ENCODE measurements at regions not wholly inside any gene's neighbourhood (a gene's known extent, or its start where the extent isn't known, plus 50 kb on each side); places are given as distances from the start of the nearest gene placed in this dataset.

DNA sequence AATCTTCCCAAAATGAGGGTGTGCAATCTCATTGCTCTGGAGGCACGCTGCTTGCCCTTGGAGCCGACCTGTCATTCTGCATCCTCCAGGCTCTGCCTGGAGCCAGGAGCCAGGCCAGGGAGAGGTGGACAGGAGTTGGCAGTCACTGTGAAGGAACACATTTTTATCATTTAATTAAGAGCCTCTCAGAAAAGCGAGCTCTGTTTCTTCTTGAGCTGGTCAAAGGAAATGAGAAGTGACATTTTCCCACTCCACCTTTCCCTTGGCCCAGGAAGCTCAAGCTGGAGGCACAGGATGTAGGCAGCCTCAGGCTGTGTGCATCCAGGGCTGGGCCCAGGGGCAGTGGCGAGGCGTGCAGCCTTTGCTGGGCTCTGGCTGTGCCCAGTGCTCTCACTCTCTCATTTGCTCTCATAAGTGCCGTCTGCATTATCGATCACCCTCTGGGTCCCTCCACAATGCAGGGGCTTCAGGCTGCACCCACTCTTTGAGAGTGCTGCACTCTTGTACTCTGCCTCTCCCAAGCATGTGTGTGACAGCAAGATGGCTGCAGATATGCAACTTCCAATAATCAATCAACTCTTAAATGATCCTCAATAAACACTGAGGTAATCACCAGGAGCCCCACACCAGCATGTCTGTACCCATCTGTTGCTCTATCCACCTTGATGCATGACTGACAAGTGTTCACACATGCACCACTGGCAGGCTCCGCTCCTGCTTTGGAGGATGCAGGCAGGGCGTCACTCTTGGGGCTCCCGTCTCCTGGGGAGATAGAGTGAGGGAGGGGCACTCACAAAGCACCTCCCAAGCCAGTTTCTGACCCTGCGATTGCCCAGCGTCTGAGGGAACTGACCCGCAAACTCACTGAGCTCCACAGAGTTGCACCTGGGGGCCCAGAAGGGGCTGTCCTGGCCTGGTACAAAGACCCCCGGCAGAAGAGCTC, 171.4 kb downstream of the ZNF248 start:
- no peak for DNase-seq (ENCODE audit: low spot score)

DNA sequence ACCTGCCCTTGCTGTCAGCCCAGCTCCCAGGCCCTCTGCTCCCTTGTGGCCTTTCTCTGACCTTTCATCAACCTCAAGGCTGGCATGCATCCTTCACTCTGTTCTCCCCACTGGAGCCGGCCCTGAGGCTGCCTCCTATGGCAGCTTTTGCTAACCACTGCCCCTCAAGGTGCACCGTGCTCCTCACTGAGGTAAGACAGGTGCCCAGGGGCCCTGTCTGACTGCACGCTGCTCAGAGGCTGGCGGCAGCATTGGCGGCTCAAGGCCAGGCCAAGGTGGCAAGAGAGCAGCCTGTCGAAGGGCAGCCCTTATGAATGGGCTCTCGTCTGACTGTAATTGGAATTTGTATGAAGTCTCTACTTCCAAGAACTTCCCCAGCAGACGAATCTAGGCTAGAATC, 172.6 kb downstream of the ZNF248 start:
- DNase-seq (ENCODE audit: low spot score), result no peak

DNA sequence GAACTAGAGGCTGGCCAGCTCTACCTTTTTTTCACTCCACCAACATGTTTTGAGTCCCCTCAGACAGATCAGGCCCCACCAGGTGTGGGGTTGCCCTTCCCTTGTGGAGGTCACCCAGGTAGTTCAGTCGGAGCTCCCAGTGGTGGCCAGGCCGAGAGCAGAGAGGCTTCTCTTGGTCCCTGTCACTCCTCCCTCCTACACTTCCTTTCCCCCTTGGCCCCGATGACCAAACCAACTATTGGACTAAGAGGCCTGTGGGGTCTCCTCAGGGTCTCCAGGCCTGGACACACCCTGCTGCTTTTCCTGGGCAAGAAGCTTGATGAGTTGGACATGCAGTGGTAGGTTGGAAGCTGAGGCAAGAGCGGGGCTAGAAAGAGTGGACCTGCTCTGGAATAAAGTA, 174.8 kb downstream of the ZNF248 start:
- DNase-seq (ENCODE audit: low spot score), result no peak

DNA sequence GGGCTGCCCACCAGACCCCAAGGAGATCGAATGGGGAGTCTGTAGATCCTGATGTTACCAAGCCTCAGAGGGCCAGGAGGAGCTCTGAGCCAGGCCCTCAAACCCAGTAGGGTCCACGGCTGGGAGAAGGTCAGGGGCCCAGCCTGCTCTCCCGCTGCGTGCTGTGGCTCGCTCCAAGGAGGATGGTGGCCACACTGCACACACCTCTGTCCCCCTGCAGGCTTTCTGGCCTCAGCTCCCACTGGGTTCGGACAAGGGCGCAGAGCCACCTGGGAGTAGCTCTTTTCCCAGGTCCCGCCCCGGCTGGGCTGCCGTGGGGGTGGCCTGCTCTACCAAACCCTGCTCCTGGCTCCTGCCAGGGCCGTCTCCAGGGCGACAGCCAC, 175.8 kb downstream of the ZNF248 start:
- no peak for DNase-seq (ENCODE audit: low spot score)

DNA sequence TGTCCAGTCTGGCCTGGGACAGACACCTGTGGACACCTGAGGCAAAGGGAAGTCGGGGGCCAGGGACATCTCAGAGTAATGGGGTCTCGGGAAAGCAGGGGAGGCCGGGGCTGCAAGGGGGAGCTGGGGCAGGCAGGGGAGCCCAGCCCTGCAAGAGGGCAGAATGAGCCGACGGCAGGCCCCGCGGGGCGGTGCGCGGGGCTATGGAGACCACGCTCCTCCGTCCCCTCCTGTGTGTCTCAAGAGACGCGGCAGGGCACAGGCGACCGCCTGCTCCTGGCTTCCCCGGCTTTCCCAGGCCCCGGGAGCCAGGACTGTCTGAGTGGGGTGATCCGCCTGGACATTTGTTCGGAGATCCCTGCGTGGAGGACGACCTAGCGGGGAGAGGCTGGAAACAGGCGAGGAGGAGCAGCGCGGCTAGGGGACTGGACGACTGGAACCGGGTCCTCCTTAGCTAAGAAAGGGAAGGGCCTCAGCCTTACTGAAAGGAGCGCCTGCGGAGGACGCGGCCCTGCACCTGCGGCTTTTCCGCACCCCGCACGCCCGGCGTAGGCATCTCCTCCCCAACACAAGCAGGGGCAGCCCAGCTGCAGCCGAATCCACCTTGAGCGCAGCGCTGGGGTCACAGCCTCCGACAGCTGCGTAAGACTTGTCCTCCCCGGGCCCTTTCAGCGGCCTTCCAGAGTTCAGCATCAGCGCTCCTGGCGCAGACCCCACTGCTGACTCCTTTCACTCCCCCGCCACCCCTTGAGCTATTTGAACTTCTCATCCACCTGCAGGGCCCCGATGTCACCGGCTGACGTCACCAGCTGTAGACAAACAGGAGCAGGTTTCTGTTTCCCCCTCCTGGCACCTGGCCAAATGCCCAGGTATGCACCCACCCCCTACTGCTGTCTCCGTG, 176.4 kb downstream of the ZNF248 start:
- no peak for DNase-seq (ENCODE audit: low spot score)

DNA sequence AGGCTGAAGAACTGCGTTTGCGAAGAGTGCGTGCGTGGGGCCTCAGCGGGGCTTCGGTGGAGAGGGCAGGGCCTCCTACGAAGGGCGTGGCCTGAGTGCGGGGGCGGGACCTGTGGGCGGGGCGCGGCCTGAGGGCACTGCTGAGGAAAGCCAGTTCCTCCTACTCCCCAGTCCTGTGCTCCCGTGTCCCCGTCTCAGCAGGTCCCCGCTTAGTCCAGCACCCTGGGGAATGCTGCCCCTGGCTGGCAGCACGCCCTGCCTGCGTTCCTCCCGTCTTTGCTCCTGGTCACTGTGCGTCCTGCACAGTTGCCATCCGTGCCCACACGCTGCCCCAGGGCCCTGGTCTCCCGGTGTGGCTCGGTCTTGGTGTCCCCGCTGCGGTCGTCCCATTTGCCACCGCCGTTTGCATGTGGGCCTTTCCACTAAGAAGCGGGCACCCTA, 177.1 kb downstream of the ZNF248 start:
- no peak for DNase-seq (ENCODE audit: low spot score)

DNA sequence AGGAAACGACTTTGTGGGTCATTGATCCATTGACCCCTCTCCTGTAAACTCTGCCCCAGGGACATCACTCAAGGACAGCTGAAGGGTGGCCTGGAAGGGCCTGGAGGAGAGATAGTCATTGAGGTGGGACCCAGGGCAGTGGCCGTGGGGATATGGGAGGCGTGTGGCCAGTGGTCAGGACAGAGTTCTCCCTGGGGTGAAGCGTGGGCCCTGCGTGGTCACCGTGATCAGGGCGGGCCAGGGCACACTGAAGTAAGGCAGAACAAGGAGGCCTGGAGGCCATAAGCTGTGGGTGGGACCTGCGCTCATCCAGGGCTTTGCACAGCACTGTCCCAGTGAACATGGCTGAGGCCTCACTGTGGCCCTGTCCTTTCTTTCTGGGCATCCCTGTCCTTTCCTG, 177.9 kb downstream of the ZNF248 start:
- DNase-seq (ENCODE audit: low spot score), result no peak

DNA sequence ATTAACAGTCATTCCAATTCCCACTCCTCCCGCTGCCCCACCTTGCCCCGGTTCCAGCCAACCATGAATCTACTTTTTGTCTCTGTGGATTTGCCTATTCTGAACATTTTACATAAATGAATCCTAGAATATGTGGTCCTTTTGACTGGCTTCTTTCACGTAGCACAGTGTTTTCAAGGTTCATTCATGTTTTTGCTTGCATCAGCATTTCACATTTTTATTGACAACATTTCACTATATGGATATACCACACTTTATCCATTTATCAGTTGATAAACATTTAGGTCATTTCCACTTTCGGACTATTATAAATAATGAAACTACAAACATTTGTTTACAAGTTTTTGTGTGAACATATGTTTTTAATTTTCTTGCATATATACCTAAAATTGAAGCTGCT, 182.0 kb downstream of the ZNF248 start:
- DNase-seq (ENCODE audit: low spot score), result no peak

DNA sequence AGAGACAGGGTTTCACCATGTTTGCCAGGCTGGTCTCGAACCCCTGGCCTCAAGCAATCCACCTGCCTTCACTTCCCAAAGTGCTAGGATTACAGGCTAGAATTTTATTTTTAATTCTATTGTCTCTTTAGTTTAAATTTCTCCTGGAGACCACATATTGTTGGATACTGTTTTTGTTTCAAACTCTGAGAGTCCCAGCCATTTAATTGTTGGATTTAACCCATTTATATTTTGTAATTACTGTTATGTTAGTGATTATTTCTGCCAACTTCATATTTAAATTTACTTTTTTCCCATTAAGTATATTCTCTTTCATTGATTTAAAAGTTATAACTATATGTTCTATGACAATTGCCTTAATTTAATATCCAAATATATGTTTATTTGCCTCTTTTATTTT, 185.6 kb downstream of the ZNF248 start:
- no peak for DNase-seq (ENCODE audit: low spot score)

DNA sequence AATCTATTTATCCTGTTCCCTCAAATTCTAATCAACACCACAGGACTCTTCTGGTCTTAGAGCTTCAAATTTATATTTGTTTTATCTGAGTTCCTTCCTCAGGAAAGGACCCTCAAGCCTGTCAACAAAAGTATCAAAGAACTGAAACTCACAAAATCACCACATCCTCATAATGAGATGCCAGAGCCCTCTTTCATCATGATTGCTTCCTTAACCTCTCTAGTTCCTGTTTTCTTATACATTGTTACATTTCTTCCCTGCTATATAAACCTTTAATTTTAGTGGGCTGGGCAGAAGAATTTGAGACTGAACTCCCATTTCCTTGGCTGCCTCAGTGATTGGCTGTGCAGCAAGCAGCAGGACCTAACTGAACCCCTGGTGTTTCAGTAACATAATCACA, 189.7 kb downstream of the ZNF248 start:
- no peak for DNase-seq (ENCODE audit: low spot score)

DNA sequence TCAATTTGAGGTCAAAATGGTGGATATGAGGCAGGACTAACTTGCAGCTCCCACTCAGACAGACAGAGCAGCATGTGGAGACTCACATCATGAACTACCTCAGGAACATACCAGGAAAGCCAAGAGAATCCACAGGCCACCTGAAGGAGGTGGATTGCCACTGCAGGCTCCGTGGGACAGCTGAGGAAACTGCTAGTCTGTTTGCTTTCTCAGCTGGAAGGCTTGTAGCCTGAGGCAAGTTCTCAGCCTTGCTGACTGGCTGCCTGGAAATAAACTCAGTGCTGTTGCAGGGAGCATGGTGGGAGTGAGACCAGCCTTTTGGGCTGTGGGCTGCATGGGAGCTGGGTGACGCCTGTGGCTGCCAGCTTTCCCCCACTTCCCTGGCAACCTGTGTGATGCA, 202.9 kb downstream of the ZNF248 start:
- no peak for DNase-seq (ENCODE audit: low spot score)

DNA sequence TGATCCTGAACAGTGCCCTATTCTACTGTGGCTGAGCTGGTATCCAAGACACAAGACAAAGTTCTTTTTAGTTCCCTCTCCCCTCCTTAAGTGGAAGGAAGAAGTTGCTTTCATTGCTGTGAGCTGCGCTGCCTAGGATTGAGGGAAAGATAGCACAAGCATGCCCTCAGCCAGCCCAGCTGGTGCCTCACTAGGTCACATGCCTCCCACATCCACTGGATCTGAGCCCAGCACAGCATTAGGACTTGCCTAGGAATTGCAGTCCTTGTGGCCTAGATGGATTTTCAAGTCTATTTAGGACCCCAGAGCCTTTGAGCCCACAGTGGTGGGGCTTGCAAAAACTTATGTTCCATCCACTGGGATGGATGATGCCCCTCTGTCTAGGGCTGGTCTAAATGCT, 214.2 kb downstream of the ZNF248 start:
- no peak for DNase-seq (ENCODE audit: low spot score)

DNA sequence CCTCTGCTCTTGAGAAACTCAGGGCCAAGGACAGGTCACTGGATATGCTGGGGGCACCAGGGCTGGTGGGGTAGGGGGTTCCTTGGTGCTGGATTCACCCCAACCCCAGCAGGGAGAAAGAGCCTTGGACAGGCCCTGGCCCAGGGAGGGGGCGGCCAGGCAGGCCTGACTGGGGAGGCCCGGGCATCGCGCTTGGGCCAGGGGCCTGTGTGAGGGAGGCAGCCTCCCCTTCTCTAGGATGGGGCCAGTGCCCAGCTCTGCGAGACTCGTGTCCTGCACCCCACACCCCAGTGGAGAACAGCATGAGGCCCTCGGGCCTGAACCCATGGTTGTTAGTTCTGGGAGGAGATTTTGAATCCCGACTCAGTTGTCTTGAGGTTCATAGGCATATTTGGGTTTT, 217.1 kb downstream of the ZNF248 start:
- no peak for DNase-seq (ENCODE audit: low spot score)

DNA sequence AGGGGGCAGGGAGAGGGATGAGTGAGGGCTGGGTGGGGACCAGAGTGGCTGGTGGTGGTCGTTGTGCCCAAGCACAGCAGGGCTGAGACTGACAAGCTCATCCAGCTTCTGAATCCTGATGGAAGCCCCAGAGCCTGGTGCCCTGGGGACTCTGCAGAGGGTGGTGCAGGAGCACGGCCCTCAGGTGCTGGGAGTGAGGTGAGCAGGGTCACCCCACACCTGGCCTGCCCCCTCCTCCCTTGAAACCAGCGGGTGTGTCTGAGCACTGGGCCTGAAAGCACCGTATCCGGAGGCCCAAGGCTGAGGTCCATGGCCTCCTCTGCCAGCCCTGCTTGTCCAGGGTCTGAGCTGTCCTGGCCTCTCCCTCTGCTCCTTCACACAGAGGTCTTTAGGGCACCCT, 218.2 kb downstream of the ZNF248 start:
- no peak for DNase-seq (ENCODE audit: low spot score)

DNA sequence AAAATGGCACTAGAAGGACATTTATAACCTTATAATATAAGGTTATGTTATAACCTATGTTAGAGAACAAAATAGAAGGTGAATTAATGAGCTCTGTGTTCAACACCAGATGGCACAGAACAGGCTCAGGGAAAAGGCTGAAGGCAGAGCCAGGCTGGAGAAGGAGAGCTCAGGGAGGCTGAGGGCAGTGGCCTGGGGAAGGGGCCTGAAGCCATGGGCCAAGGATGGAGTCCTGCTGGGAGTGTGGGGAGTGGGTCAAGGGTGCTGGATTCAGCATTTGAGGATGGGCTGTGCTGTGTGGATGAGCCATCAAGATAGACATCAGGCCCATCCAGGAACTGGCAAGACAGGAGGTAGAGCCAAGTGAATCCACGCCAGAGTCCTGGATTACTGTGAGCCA, 218.8 kb downstream of the ZNF248 start:
- no peak for DNase-seq (ENCODE audit: low spot score)

DNA sequence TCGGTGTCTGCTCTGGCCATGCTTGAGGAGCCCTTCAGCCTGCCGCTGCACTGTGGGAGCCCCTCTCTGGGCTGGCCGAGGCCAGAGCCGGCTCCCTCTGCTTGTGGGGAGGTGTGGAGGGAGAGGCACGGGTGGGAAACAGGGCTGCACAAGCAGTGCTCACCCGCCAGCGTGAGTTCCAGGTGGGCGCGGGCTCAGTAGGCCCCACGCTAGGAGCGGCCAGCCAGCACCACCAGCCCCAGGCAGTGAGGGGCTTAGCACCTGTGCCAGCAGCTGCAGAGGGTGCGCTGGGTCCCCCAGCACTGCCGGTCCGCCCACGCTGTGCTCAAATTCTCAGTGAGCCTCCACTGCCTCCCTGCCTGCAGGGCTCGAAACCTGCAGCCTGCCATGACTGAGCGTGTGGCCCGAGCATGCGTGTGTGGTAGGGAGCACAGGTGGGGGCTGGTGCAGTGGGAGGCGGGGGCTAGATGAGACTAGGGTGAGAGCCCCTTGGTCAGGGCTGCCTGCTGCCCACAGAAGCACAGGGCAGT, 223.0 kb downstream of the ZNF248 start:
- no peak for DNase-seq (ENCODE audit: low spot score)

DNA sequence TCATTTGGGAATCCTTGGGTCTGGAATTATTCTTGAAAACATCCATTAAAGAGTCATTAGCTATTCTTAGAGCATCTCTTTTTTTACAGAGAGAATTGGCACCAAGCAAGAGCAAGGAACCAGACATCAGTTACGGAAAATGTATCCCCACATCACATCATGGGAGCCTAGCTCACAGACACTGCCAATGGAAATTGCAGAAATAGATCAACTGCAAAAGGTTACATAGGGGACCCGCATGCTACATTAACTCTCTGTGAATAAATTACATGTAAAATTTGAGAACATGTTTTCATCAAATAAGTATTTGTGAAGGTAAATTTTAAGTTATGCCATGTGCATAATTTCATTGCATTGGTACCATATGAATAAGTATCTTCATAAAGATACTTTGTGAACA, 224.8 kb downstream of the ZNF248 start:
- no peak for DNase-seq (ENCODE audit: low spot score)

DNA sequence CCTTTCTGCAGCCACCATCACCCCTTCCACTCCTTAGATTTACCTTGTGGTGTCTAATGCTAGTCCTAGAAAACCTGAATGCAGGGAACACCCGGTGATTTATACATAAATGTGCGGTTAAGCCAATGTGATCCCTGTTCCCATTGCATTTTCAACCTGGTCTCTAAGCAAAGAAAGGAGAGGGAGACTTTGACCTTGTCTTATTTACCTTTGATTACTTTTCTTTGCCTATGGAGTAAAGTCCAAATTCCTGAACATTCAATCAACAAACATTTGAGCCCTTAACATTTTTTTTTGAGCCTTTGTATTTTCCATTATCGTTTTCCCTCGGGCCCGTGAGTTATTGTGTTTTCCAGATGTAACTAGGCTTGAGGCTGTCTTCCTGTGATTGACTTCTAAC, 233.9 kb downstream of the ZNF248 start:
- DNase-seq (ENCODE audit: low spot score), result no peak

DNA sequence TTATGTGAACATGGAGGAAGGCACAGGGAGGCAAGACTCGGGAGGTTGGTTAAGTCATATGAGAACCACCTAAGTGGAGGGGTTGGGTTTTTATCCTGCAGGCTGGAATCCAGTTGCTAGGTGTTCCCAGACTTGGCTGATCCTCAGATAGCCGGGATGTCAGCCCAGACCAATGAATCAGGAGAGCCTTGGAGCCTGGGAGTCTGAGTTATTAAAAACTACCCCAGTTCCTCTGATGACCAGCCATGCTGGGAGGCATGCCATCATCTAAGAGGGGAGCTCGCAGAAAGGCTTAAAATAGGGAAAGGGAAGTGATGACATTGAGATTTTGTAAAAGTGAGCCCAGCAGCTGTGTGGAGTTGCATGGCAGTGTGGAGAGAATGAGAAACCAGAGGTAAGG, 238.1 kb downstream of the ZNF248 start:
- DNase-seq (ENCODE audit: low spot score), result no peak

DNA sequence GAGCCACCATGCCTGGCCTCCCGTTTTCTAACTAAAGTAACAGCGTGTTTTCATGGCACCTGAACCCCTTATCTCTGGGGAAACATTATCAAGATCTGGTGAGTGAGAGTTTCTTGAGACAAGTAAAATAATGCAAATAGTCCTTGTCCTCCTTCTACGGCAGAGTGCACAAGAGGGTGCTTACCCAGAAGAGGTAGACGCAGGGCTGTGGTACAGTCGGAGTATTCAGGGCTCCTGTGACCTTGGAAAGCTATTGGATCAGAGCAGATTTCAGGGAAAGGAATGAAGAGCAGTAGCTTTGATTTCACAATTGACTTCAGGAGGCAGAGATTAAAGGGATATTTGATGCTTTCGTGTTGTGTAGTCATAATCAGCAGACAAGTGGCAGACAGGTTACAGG, 269.1 kb downstream of the ZNF248 start:
- no peak for DNase-seq (ENCODE audit: low spot score)

DNA sequence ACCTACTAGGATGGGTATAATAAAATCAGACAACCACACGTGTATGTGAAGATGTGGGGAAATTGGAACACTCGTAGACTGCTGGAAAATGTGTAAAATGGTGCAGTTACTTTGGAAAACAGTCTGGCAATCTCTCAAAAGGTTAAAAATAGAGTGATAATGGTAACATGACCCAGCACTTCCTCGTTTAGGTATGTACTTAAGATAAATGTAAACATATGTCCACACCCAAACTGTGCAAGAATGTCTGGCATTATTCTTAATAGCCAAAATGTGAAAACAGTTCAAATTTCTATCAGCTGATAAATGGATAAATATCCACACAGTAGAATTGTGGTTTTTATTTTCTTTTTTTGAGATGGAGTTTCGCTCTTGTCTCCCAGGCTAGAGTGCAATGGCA, 272.8 kb downstream of the ZNF248 start:
- no peak for DNase-seq (ENCODE audit: low spot score)

DNA sequence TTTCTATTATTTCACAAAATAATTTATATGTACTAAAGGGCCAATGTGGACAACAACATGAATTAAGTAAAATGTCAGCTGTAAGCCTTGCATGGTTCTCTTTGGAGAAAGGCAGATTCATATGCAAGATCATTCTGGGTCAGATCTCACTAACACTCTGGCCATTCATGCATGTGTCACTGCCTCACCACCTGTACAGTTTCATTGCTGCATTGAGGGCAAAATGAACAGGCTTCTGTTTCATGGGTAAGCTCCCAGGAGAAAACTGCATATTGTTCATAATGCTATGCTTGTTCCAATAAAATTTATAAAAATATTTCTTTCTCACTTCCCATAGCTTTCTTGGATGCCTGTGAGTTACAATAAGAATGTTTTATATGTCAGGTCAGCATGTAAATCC, 275.2 kb downstream of the ZNF248 start:
- no peak for DNase-seq (ENCODE audit: low spot score)

DNA sequence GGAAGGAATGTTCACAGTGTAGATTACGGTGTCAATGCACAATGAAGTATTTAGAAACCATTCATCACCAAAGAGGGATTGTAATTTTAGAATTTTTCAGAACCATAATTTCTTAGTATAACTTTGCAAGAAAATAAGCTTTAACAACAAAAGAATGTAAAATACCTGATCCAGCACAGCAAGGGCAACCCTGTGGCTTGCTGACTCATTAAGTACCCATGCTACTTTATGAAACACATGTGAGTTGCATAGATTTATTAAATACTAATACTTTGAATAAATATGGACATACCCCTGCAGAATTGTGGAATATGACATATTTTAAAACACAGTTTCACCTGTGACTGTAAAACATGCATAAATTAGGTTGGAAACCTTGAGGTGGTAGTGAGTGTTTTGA, 281.3 kb downstream of the ZNF248 start:
- no peak for DNase-seq (ENCODE audit: low spot score)

Measured in LoVo (cell line).